ENCODE measurements at regions not wholly inside any gene's neighbourhood (a gene's known extent, or its start where the extent isn't known, plus 50 kb on each side); places are given as distances from the start of the nearest gene placed in this dataset.
A peak's percentile ranks its signal among the peaks of the same experiment; 100 is the strongest.

DNA sequence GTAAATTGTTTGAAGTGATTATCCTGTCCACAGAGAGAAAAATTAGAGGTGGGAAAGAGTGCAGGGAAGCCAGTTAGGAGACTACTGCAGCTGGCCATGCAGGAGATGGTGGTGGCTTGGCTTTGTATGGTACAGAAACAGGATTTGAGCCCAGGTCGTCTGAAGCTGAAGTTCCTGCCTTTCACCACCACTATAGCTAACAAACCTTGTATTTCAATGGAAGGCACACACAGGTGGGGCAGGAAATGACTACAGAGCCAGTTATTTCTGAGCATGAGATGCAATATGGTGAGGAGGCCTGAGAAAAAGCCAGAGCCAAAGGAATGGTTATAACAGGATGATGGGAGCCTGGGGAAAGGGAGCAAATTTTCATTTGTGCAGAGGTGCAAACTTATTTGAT, 103.9 kb downstream of the BTG1 start:
- TF ChIP-seq, protein P1, sequence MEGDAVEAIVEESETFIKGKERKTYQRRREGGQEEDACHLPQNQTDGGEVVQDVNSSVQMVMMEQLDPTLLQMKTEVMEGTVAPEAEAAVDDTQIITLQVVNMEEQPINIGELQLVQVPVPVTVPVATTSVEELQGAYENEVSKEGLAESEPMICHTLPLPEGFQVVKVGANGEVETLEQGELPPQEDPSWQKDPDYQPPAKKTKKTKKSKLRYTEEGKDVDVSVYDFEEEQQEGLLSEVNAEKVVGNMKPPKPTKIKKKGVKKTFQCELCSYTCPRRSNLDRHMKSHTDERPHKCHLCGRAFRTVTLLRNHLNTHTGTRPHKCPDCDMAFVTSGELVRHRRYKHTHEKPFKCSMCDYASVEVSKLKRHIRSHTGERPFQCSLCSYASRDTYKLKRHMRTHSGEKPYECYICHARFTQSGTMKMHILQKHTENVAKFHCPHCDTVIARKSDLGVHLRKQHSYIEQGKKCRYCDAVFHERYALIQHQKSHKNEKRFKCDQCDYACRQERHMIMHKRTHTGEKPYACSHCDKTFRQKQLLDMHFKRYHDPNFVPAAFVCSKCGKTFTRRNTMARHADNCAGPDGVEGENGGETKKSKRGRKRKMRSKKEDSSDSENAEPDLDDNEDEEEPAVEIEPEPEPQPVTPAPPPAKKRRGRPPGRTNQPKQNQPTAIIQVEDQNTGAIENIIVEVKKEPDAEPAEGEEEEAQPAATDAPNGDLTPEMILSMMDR (IDR thresholded peaks at IDR 0.05; ENCODE audit: low read depth, low read length): no peak
- DNase-seq (ENCODE audit: extremely low read depth, low read depth): no peak

DNA sequence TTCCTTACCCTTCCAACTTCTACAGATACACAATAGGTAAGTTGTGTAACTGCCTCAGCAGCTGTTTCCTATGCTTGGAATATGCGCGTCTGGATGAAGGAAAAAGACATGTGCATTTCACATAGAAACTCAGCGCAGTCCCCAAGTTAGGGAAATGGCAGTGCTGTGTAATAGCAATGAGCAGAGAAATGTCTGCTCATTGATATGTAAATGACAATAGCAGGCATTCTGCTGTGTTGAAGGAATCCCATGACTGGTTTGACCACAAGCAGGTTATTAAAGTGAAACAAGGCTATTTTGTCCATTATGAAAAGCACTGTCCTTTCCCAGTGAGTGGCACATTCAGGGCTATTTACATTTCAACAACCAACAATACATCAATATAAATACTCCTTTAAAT, 106.6 kb downstream of the BTG1 start:
- TF ChIP-seq, protein P1 (IDR thresholded peaks at IDR 0.05; ENCODE audit: low read depth, low read length): no peak

DNA sequence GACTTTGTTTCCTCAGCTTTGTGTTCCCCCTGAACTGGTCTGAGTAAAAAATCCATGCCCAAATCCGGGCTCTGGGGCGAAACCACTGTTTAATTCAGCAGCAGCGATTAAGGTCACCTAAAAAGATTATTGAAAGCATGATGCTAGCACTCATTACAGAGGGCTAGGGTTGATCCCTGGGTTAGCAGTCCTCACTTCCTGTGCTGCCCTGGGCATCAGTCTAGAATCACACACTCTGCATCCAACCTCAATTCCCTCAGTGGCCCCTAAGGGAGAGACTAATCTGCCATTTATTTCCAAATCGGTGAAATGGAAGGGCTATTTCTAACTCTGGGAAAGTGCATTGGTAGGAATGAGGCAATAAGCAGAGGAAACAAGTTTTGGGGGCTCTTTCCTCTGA, 107.2 kb downstream of the BTG1 start:
- no peak for DNase-seq (ENCODE audit: extremely low read depth, low read depth)
- TF ChIP-seq, protein P1 (IDR thresholded peaks at IDR 0.05; ENCODE audit: low read depth, low read length): no peak

More for the DNA sequence above, 106.6 kb downstream of the BTG1 start:
- no peak for DNase-seq (ENCODE audit: extremely low read depth, low read depth)

DNA sequence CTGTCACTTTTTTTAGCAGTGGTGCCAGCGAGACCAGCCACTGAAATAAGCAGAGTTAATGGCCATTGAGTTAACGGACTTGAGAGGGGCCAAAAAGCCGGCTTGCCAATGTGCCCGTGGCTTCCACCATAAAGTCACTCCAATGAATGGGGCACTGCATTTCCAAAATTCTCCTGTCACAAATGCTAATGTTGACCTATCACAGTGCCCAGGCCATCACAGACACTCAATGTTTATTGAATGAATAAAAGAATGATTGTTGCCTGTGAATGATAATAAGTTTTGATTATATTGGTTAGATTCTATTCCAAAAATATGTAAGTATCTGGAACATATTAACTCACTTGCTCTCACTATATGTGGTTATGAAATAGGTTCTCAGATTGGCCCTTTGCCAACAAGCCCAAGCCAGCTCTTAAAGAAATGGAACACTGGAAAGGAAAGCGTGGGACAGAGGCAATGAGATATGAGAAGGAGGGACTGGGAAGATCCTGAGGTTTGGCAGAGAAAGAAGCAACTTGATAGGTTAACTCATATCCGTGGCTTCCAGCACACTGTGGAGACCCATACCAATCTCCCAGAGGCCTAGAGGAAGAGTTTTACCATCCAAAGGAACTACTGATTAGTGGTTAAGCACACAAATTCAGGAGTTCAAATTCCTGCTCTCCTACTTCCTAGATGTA, 108.7 kb downstream of the BTG1 start:
- peak; percentile 92 for DNase-seq (ENCODE audit: extremely low read depth, low read depth)
- TF ChIP-seq, protein P1 (IDR thresholded peaks at IDR 0.05; ENCODE audit: low read depth, low read length): no peak

DNA sequence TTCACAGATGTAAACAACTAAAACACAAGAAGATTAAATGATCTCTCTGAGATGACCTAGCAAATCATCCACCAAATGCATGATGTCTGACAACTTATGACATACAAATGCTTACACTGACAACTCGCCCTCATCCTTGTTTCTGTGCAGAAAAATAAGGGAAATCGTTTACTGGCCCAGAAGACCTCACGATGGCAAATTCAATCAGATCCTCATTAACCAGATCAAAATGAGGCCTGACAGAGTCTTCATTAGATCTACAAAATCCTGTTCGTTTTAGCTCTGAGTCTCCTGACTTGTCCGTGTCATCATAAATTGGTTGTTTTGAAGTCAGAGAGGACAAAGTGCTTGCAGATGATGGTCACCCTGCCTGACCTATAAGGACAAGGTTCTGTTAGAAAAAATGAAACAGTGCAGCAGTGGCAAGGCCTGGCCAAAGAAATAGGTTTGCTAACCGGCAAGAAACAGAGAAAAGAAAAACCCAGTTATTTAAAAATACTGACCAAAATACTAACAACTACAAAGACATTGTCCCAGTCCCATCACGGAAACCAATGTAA, 109.5 kb downstream of the BTG1 start:
- TF ChIP-seq, protein P1 (IDR thresholded peaks at IDR 0.05; ENCODE audit: low read depth, low read length): no peak
- no peak for DNase-seq (ENCODE audit: extremely low read depth, low read depth)

DNA sequence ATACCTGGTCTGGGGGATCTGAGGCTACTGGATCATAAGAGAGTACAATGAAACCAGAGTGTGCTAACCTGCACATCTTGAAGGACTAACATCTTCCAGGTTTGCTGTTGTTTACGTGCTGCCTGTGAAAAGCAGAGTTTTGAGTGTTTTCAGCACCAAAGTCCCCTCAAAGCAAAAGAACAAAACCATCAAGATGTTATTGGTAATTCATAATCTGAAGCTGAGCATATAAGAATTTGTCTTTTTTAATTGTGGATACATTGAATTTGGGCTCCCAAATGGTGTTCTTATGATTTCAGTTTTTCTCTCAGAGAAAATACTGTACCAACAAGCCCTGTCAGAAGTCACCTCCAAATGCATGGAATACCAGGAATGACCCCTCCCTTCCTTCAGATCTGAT, 110.2 kb downstream of the BTG1 start:
- TF ChIP-seq, protein P1 (IDR thresholded peaks at IDR 0.05; ENCODE audit: low read depth, low read length): no peak
- no peak for DNase-seq (ENCODE audit: extremely low read depth, low read depth)

DNA sequence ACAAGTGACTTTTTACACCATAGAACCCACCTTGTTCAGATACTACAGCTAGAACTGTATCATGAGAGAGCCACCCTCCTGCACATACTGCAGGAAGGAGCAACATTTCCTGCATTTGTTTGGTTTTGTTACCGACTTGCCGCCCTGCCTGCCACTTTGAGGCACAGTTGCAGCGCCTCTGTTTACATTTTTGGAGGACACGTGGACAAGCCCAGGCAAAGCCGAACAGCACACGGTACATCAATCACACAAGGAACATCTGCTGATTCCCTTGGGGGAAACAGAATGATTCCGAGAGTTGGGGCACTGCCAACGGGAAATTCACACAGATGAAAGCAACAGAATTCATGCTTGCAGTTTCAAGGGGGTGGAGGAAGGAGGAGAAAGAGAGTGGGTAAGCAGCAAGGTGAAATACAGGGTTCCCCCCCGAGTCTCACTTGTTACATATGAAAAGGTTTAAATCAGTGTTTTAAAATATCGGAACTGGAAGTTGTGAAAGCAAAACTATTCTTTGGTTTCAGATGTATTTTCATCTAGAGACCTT, 110.7 kb downstream of the BTG1 start:
- DNase-seq (ENCODE audit: extremely low read depth, low read depth): peak; percentile 42
- TF ChIP-seq, protein P1 (IDR thresholded peaks at IDR 0.05; ENCODE audit: low read depth, low read length): no peak
